GM18519 (cell line): ENCODE measurements at regions not wholly inside any gene's neighbourhood (a gene's known extent, or its start where the extent isn't known, plus 50 kb on each side); places are given as distances from the start of the nearest gene placed in this dataset.
"Not testable (repeated sequence)": the region's sequence is repeated elsewhere in the genome, so short reads cannot be mapped to it uniquely, and the experiment has no call there.

Experiments used
- ATAC-seq: cut with Tn5 transposase; IDR thresholded peaks from one replicate; pipeline ENCODE4 v1.9.1; 2021; ENCODE audit warnings: mild to moderate bottlenecking, moderate library complexity; ENCODE audit not compliant: unreplicated experiment, low FRiP score

- ATAC-seq, result no peak
Observed at GRCh38 chrX:140343226-140343868, 161.5 kb downstream of the SOX3 start.

DNA sequence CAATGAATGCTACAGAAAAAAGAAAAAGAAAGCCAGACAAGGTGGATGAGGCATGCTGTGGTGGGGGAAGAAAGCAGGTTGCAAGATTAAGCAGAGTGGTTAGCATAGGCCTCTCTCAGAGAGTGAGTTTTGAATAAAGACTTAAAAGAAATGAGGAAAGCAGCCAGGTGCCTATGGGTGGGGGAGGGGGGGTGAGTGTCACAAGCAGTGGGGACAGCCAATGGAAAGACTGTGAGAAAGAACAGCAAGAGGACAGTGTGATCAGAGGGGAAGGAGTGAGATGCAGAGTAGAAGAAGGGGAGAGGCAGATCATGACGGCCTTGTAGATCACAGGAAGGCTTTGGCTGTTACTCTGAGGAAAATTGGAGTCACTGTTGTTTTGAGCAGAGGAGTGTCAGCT lies 162.5 kb downstream of the SOX3 start:
- ATAC-seq, result no peak

DNA sequence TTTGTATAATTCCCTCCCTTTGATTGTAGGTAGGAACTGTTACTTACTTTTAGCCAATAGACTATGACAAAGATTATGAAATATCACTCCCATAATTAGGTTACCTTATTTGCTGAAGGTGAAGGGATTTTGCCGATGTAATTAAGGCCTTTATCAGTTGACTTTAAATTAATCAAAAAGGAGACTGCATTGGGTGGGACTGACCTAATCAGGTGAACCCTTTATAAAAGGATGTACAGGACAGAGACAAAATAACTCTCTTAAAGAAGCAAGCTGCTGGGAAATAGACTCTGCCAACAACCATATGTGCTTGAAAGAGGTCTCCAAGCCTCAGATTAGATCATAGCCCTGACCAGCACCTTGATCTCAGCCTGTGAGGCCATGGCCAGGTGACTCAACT lies 167.6 kb downstream of the SOX3 start:
- ATAC-seq, result no peak

- ATAC-seq, result no peak
Observed at GRCh38 chrX:140318296-140318695, 186.6 kb downstream of the SOX3 start.

DNA sequence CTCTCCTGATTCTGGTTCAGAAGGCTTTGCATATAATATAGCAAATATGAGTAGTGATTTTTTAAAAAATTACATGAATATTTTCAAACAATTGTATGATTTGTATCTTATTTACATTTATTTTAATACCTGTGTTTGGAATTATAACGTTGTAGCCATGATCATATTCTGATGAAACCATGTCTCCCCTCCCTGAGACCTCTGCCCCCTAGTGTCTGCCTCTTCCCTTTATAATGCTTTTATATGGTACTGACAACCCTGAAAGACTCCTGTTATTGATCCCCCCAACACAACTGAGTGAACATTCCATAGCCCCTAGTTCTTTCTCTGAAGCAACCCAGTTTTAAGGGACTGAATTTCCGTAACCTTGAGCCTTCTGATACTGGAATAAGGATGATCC lies 187.4 kb downstream of the SOX3 start:
- ATAC-seq, result no peak

DNA sequence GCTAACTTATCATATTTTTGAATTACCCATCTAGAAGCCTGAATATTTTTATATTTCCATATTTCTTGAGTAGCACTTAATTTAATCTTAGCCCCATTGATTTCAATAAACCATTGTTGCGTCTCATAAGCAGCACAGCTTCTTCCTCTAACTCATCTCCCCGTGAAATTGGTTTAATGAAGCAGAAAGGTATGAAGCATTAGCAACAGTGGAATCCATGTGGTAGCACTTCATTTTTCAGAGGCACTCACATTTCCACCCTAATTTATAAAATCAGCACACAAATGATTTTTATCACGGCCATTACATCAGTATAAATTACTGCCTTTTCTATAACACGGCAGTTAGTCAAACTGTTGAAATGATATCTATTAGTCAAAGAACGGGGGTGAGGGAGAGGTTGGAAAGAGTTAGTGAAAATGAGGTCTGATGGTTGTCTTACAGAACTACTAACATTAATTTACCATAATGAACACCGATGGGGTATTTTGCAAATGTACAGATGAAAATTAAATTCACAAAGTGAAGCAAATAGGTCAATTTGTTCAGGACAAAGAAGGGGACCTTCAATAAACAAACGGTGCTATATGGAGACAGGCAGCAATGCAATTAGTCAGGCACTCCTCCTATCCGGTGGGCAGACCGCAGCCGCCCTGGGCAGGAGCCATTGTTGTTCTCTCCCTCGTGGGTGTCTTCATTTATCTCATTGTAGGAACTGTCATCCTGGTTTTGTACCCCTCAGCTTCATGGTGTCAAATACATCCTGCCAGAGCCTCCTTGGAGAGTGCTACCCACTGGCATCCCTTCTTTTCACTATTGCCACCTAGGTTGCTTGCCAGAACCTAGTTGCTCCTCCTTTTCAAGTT lies 205.7 kb downstream of the SOX3 start:
- no peak for ATAC-seq

DNA sequence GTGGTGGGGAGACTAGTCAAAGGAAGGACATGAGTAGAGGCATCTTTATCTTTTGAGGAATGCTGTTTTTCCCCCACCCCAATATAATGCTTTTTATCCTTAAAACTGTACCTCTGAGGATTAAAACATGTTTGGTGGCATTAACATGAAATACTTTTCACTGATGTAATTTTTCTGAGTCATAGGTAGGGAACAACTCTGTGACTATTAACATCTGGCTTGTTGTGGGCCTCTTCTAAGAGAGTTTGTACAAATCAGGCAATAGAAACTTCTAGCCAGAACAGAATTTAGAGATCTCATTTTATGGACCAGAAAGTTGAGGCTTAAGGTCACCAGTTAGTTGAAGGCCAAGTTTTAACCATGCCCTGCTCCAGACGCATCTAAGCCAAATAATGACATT lies 207.6 kb downstream of the SOX3 start:
- ATAC-seq, result no peak

- ATAC-seq, result no peak
Observed at GRCh38 chrX:140292961-140293360, 211.9 kb downstream of the SOX3 start.

GRCh38 chrX:140292188-140292587 lies 212.7 kb downstream of the SOX3 start:
- no peak for ATAC-seq

- ATAC-seq, result no peak
Observed at GRCh38 chrX:140274811-140275525, 229.9 kb downstream of the SOX3 start.

DNA sequence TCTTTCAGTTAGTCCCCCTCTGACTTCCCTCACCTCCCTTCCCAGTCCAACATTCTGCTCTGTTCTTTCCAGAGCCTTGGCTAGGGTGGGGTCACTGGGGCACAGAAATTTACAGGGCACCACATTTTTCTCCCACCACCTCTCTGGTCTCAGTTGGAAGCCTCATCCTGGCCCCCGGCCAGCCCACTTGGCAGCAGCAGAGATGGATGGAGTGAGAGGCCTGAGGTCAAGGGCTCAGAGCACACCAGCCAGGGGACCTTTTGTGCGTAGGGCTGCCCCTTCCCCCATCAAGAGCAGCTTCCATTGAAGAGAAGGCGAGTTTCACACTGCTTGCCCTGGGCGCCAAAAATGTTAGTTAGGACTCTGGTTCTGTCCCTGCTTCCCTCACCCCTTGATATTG lies 230.9 kb downstream of the SOX3 start:
- no peak for ATAC-seq

DNA sequence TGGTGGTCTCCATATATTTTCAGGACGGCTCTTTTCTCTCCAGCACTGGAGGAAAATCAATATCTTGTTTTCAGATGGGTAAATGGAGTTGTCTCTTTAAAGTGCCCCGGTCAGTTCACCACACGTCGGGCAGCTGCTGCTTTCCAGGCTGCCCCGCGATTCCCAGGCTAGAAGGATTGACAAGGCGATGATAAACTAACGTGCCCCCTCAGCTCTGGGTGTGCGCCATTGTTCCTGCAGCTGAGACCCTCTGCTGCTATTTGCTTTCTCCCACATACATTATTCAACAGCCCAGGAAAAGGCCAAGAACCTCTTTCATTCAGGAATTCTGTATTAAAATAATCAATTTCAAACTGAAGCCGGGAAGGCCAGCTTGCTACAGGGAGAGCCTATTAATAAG lies 254.5 kb downstream of the SOX3 start:
- no peak for ATAC-seq

DNA sequence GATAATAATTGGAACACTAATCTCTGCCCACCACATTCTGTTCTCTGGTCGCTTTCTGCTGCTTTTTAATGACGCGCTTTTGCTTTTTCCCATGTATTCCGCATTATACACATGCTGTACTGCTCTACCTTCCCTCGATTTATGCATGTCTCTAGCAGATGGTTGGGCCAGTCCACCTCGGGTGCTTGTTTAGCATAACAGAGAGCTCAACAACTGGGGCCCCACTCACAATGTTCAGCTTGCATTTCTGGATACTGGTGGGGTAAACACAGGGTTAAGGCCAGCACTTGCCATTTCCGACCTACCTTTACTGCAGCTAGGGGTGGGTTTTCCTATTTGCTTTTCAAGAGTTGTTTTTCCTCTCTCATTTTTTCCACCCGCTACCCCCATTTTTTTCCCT lies 255.8 kb downstream of the SOX3 start:
- no peak for ATAC-seq

DNA sequence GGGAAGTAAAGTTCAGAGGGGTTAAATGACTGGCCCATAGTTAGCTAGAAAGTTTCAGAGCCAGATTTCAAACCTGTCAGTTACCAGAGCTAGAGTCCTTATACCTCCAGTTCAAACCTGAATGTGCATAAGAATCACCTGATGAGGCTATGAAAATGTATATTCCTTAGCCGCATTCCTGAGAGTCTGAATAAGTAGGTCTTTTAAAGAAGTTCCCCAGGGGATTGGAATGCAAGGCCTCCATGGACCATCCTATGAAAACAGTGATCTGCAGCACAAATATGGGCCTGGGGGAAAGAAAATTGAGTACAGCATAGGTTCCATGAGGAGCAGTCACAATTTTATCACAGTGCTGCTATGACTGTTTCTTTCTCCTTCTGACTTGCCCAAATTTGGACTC lies 263.9 kb upstream of the CXorf66 start:
- no peak for ATAC-seq

DNA sequence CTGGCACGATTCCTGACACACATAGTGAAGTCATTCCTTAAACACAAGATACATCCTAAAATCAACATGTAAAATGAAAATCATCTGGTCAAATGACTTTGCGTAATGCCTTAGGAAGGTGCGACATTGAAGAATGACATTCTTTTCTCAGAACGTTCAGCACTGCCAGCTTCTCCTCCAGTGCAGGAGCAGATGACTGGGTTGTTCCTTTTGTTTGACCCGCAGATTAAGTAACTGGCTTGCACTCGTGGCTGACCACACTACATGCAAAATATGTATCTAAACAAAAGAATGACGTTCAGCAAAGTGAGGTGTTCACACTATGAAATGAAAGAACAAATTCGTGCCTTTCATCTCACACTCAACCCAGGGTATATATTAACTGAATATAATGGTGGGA lies 260.7 kb upstream of the CXorf66 start:
- ATAC-seq, result not testable (repeated sequence)

GRCh38 chrX:140215894-140216293 lies 250.6 kb upstream of the CXorf66 start:
- not testable (repeated sequence) for ATAC-seq

GRCh38 chrX:140214518-140214917 lies 249.2 kb upstream of the CXorf66 start:
- ATAC-seq, result not testable (repeated sequence)

DNA sequence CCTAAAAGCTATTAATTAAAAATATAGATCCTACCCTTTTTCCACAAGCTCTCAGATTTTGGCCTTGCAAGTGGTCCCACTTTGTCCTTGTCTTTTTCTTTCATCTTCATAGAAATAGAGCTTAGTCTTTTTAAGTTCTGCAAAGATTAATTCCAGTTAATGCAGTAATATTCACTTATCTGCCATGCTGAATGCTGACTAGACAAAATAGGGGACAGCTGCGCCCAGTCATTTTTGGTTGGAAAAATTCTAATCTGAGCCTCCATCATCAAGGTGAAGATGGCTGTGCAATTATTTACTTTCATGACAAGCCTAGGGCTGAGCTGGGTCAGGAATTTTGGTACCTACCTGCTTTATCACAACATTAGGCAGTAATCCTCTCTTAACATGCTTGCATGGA lies 241.3 kb upstream of the CXorf66 start:
- ATAC-seq, result no peak

DNA sequence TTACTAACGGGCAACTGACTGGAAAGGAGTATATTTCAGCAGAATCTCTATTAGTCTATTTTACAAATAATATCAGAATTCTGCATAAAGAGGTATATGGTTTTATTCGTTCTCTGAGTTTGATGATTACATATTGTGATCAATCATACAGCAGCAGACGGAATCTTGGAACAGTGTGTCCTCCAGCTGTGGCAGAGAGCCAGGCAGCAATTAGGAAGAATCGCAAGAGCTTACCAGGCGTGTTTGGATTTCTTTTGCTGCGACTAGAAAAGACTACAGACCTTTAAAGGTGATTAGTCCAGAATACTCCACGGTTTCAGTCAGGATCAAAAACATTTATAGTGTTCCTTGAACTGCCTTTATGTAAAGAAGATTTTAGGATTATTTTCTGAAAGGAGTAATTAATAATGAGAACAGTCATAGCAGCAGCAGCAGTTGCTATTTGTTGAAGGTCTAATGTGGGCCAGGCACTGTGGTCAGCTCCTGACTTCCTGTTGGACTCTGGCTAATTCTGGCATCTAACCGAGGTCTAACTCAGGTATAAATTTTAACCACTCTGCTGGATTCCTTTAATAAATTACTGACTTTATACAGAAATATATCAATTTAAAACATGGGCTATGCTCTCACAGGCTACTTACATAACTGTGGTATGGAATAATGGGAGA lies 225.3 kb upstream of the CXorf66 start:
- ATAC-seq, result no peak

- no peak for ATAC-seq
Observed at GRCh38 chrX:140180585-140180984, 215.3 kb upstream of the CXorf66 start.

GRCh38 chrX:140177821-140178220 lies 212.5 kb upstream of the CXorf66 start:
- no peak for ATAC-seq
